Peyer's patch (tissue), 4 donors: ENCODE measurements at regions not wholly inside any gene's neighbourhood (a gene's known extent, or its start where the extent isn't known, plus 50 kb on each side); places are given as distances from the start of the nearest gene placed in this dataset.

Experiments used
- CTCF ChIP-seq, 6 experiments: fragments of 450-650 bp in 4 of 6; fragments of 200-600 bp in 2 of 6; sonication (generic) in 1 of 6; IDR thresholded peaks; one replicate each; pipeline ENCODE4 v1.5.1; 2017 to 2019; ENCODE audit warnings: antibody characterized with exemption in 6 of 6, mild to moderate bottlenecking in 3 of 6, moderate library complexity in 1 of 6
- POLR2A ChIP-seq, 2 donors: fragments of 450-650 bp; IDR thresholded peaks; one replicate each; pipeline ENCODE4 v1.5.1; 2017; ENCODE audit warnings: antibody characterized with exemption in 2 of 2, mild to moderate bottlenecking in 2 of 2, moderate library complexity in 2 of 2

- TF ChIP-seq CTCF (IDR thresholded peaks at IDR 0.05) = no peak
- no peak for TF ChIP-seq POLR2A (IDR thresholded peaks at IDR 0.05)
These were observed 592.3 kb downstream of the DCDC2C start for GRCh38 chr2:4295680-4296079.
